Stimulated activated CD4-positive, alpha-beta T cell treated with anti-CD3 and anti-CD28 coated beads, Interleukin-2, amount 100 ng/mL, for 24 hours (primary cell): ENCODE measurements at regions not wholly inside any gene's neighbourhood (a gene's known extent, or its start where the extent isn't known, plus 50 kb on each side); places are given as distances from the start of the nearest gene placed in this dataset.

Experiments used
- DNase-seq, 2 donors: peaks; one replicate each; pipeline ENCODE4 v3.0.0-alpha.2; 2020

- no peak for DNase-seq
These were observed 60.3 kb upstream of the TBX3 start for GRCh38 chr12:114744285-114744684.

- DNase-seq = no peak
These were observed 59.8 kb upstream of the TBX3 start for GRCh38 chr12:114743799-114744198.

GRCh38 chr12:114743289-114743688 is 59.3 kb upstream of the TBX3 start:
- DNase-seq = no peak

GRCh38 chr12:114742363-114742762 is 58.4 kb upstream of the TBX3 start:
- DNase-seq = no peak

- no peak for DNase-seq
These were observed 58.0 kb upstream of the TBX3 start for GRCh38 chr12:114741940-114742339.

- no peak for DNase-seq
These were observed 56.5 kb upstream of the TBX3 start for GRCh38 chr12:114740448-114740847.

DNA sequence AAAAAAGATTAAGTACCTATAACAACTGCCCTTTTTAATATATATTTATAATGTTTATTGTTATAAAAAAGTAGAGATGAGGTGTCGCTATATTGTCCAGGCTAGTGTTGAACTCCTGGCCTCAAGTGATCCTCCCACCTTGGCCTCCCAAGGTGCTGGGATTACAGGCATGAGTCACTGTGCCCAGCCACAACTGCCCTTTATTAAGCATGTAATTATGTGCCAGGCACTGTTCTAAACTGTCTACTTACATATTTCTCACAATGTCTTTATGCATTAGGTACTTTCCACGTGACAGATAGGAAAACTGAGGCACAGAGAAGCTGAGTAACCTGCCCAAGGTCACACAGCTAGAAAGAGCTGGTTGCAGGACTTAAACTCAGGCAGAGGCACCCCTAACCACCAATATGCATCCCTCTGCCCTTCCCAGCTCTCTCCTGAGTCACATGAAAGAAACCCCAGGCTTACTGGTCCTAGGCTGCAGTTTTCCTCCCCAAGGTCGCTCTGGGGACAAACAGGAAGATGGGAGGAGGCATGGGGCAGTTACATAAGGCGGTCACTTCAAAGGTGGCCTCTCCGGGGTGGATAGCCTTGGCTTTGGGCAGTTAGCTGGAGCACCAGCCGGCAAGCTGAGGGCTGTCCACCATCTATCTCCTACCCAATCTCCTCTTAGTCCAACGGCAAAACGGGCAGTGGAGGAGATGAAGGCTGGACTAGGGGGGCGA is 54.6 kb upstream of the TBX3 start:
- DNase-seq = no peak

DNA sequence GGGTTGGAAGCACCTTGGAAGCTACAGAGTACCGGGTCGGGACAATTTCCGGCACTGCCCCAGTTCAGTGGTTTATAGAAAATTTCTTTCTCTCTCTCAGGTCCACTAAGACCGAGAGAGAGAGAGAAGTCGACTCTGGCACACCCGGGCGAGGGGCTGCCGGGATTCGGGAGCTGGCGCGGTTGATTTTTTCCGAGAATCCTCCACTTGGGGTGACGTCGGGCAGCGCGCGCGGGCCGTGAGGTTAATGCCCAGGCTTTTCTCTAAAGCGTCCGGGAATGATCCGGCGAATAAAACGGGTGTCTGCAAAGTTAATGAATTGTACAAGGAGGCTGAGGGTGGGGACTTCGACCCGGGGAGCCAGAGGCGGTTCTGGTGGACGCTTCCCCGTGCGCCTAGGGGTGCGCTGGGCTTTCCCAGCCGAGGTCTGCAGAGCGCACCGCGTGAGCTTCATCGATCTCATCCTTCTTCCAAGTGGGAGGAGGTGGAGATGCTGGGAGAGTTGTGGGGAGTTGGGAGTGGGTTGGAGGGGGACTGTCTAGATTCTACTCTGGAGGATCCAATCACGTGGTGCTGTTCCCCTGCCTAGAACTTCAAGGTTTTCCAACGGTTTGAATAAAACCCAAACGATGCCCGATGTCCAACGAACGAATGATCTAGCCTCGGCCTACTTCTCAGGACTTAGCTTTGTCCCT is 51.9 kb upstream of the TBX3 start:
- no peak for DNase-seq

GRCh38 chr12:114735011-114735410 is 51.0 kb upstream of the TBX3 start:
- no peak for DNase-seq

DNA sequence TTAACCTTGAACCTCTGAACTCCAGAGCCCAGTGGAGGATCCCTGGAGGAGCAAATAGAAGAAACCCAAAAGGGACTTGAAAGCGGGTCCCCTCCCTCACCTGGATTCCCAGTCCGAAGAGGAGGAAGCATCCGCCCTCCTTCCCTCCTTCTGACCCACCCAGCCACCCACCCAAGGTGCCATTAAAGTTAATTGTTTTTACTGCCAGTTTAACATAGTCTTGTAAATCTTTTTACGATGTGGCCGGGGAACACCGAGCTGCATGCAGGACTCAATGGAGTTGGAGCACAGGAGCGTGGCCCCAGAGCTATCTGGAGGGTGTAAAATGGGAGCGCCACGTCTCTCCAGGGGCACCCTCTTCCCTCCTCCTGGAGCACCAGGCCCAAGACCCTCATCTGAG is 49.9 kb upstream of the TBX3 start:
- no peak for DNase-seq
